ENCODE measurements at regions not wholly inside any gene's neighbourhood (a gene's known extent, or its start where the extent isn't known, plus 50 kb on each side); places are given as distances from the start of the nearest gene placed in this dataset.

GRCh38 chrX:43211570-43211969, 433.6 kb upstream of the PPP1R2C start:
- ChIA-PET POLR2A (no interaction called here), CTCF (no interaction called here)
- TF ChIP-seq FOXA1 (IDR thresholded peaks at IDR 0.05): no peak
- TF ChIP-seq ARNT (IDR thresholded peaks at IDR 0.05): no peak
- no peak for TF ChIP-seq TARDBP (IDR thresholded peaks at IDR 0.05)
- TF ChIP-seq PKNOX1 (IDR thresholded peaks at IDR 0.05): no peak
- TF ChIP-seq ELF4 (IDR thresholded peaks at IDR 0.05): no peak
- no peak for TF ChIP-seq HDGF (IDR thresholded peaks at IDR 0.05; ENCODE audit: borderline replicate concordance)
- TF ChIP-seq NFRKB (IDR thresholded peaks at IDR 0.05): no peak
- no peak for TF ChIP-seq CTBP1 (IDR thresholded peaks at IDR 0.05; ENCODE audit: borderline replicate concordance)
- DNase-seq (ENCODE audit: extremely low spot score): no peak

- CTCF ChIA-PET: no interaction called here
- DNase-seq (ENCODE audit: extremely low spot score): no peak
- POLR2A ChIA-PET: no interaction called here
- TF ChIP-seq FOXA1 (IDR thresholded peaks at IDR 0.05) (no peak), CTBP1 (IDR thresholded peaks at IDR 0.05; ENCODE audit: borderline replicate concordance) (no peak), SP1 (IDR thresholded peaks at IDR 0.05) (no peak), BHLHE40 (IDR thresholded peaks at IDR 0.05; ENCODE audit: borderline replicate concordance) (no peak), ZNF384 (IDR thresholded peaks at IDR 0.05) (no peak), TARDBP (IDR thresholded peaks at IDR 0.05) (no peak), HDGF (IDR thresholded peaks at IDR 0.05; ENCODE audit: borderline replicate concordance) (no peak), LEF1 (IDR thresholded peaks at IDR 0.05; ENCODE audit: borderline replicate concordance) (no peak)
Measured at GRCh38 chrX:43218198-43218597, 437.9 kb upstream of the MAOA start.

- no peak for DNase-seq (ENCODE audit: extremely low spot score)
- TF ChIP-seq ARNT (IDR thresholded peaks at IDR 0.05): no peak
- TF ChIP-seq PKNOX1 (IDR thresholded peaks at IDR 0.05): no peak
- TF ChIP-seq FOXA1 (IDR thresholded peaks at IDR 0.05): no peak
- TF ChIP-seq SP1 (IDR thresholded peaks at IDR 0.05): no peak
- TF ChIP-seq L3MBTL2 (conservative IDR thresholded peaks at IDR 0.05): no peak
- TF ChIP-seq FOXK2 (IDR thresholded peaks at IDR 0.05): no peak
- TF ChIP-seq SUZ12 (IDR thresholded peaks at IDR 0.05): no peak
- TF ChIP-seq ZNF384 (IDR thresholded peaks at IDR 0.05): no peak
- no peak for TF ChIP-seq TARDBP (IDR thresholded peaks at IDR 0.05)
- no peak for TF ChIP-seq HDGF (IDR thresholded peaks at IDR 0.05; ENCODE audit: borderline replicate concordance)
- no peak for TF ChIP-seq CTBP1 (IDR thresholded peaks at IDR 0.05; ENCODE audit: borderline replicate concordance)
- TF ChIP-seq LEF1 (IDR thresholded peaks at IDR 0.05; ENCODE audit: borderline replicate concordance): no peak
- TF ChIP-seq FOXM1 (IDR thresholded peaks at IDR 0.05; ENCODE audit: borderline replicate concordance): no peak
- no peak for TF ChIP-seq ELF4 (IDR thresholded peaks at IDR 0.05)
- TF ChIP-seq BHLHE40 (IDR thresholded peaks at IDR 0.05; ENCODE audit: borderline replicate concordance): no peak
- TF ChIP-seq NFRKB (IDR thresholded peaks at IDR 0.05): no peak
- ChIA-PET POLR2A (no interaction called here), CTCF (no interaction called here)
Measured at GRCh38 chrX:43224496-43224895, 431.6 kb upstream of the MAOA start.

GRCh38 chrX:43225626-43226328, 430.3 kb upstream of the MAOA start:
- ChIA-PET POLR2A (no interaction called here), CTCF (no interaction called here)
- TF ChIP-seq FOXK2 (IDR thresholded peaks at IDR 0.05): no peak
- no peak for TF ChIP-seq SUZ12 (IDR thresholded peaks at IDR 0.05)
- TF ChIP-seq ZNF384 (IDR thresholded peaks at IDR 0.05): no peak
- no peak for TF ChIP-seq SP1 (IDR thresholded peaks at IDR 0.05)
- no peak for DNase-seq (ENCODE audit: extremely low spot score)

GRCh38 chrX:43238461-43238945, 417.6 kb upstream of the MAOA start:
- CTCF ChIA-PET: no interaction called here
- POLR2A ChIA-PET: no interaction called here
- DNase-seq (ENCODE audit: extremely low spot score): no peak
- TF ChIP-seq FOXA1 (IDR thresholded peaks at IDR 0.05): no peak
- TF ChIP-seq ELF4 (IDR thresholded peaks at IDR 0.05): no peak
- no peak for TF ChIP-seq NFRKB (IDR thresholded peaks at IDR 0.05)
- no peak for TF ChIP-seq LEF1 (IDR thresholded peaks at IDR 0.05; ENCODE audit: borderline replicate concordance)
- no peak for TF ChIP-seq L3MBTL2 (conservative IDR thresholded peaks at IDR 0.05)
- no peak for TF ChIP-seq SP1 (IDR thresholded peaks at IDR 0.05)
- TF ChIP-seq BHLHE40 (IDR thresholded peaks at IDR 0.05; ENCODE audit: borderline replicate concordance): no peak
- no peak for TF ChIP-seq FOXK2 (IDR thresholded peaks at IDR 0.05)
- no peak for TF ChIP-seq ARNT (IDR thresholded peaks at IDR 0.05)
- TF ChIP-seq CTBP1 (IDR thresholded peaks at IDR 0.05; ENCODE audit: borderline replicate concordance): no peak
- TF ChIP-seq TARDBP (IDR thresholded peaks at IDR 0.05): no peak
- TF ChIP-seq SUZ12 (IDR thresholded peaks at IDR 0.05): no peak
- TF ChIP-seq HDGF (IDR thresholded peaks at IDR 0.05; ENCODE audit: borderline replicate concordance): no peak
- TF ChIP-seq PKNOX1 (IDR thresholded peaks at IDR 0.05): no peak
- no peak for TF ChIP-seq FOXM1 (IDR thresholded peaks at IDR 0.05; ENCODE audit: borderline replicate concordance)

GRCh38 chrX:43239356-43239755, 416.7 kb upstream of the MAOA start:
- CTCF ChIA-PET: no interaction called here
- DNase-seq (ENCODE audit: extremely low spot score): no peak
- TF ChIP-seq NFRKB (IDR thresholded peaks at IDR 0.05) (no peak), ARNT (IDR thresholded peaks at IDR 0.05) (no peak), FOXA1 (IDR thresholded peaks at IDR 0.05) (no peak), LEF1 (IDR thresholded peaks at IDR 0.05; ENCODE audit: borderline replicate concordance) (no peak), SP1 (IDR thresholded peaks at IDR 0.05) (no peak), BHLHE40 (IDR thresholded peaks at IDR 0.05; ENCODE audit: borderline replicate concordance) (no peak), PKNOX1 (IDR thresholded peaks at IDR 0.05) (no peak), ELF4 (IDR thresholded peaks at IDR 0.05) (no peak), FOXK2 (IDR thresholded peaks at IDR 0.05) (no peak), FOXM1 (IDR thresholded peaks at IDR 0.05; ENCODE audit: borderline replicate concordance) (no peak), ZNF384 (IDR thresholded peaks at IDR 0.05) (no peak), SUZ12 (IDR thresholded peaks at IDR 0.05) (no peak), HDGF (IDR thresholded peaks at IDR 0.05; ENCODE audit: borderline replicate concordance) (no peak), TARDBP (IDR thresholded peaks at IDR 0.05) (no peak), L3MBTL2 (conservative IDR thresholded peaks at IDR 0.05) (no peak), CTBP1 (IDR thresholded peaks at IDR 0.05; ENCODE audit: borderline replicate concordance) (no peak)
- POLR2A ChIA-PET: no interaction called here

All from HEK293T (cell line).